Erythroblast (primary cell): ENCODE measurements at regions not wholly inside any gene's neighbourhood (a gene's known extent, or its start where the extent isn't known, plus 50 kb on each side); places are given as distances from the start of the nearest gene placed in this dataset.

ENCODE experiments used
- GATA1 ChIP-seq: IDR thresholded peaks from 2 replicates; pipeline ENCODE4 v1.6.1; 2011; ENCODE audit warnings: low read depth, mild to moderate bottlenecking, control low read depth, low read length, moderate library complexity
- POLR2A ChIP-seq: IDR thresholded peaks from 2 replicates; pipeline ENCODE4 v1.6.1; 2011; ENCODE audit warnings: mild to moderate bottlenecking, low read length

- TF ChIP-seq POLR2A = no peak
- no peak for TF ChIP-seq GATA1
These were observed 421.3 kb upstream of the NUPR2 start for GRCh38 chr7:56537477-56537876.
